Muscle of leg (tissue), 3 donors: ENCODE measurements at regions not wholly inside any gene's neighbourhood (a gene's known extent, or its start where the extent isn't known, plus 50 kb on each side); places are given as distances from the start of the nearest gene placed in this dataset.

Experiments
- DNase-seq: peaks from one replicate; pipeline ENCODE4 v3.0.0; 2013
- H3K27ac ChIP-seq: one replicate; pipeline ENCODE4 v1.5.1; 2013; ENCODE audit warnings: mild to moderate bottlenecking, low read length, control low read depth
- H3K27me3 ChIP-seq: one replicate; pipeline ENCODE4 v1.6.1; 2013; ENCODE audit warnings: low read length; ENCODE audit not compliant: control insufficient read depth, insufficient read depth
- H3K36me3 ChIP-seq: one replicate; pipeline ENCODE4 v1.6.1; 2013; ENCODE audit warnings: low read length; ENCODE audit not compliant: control insufficient read depth, insufficient read depth
- H3K4me1 ChIP-seq: one replicate; pipeline ENCODE4 v1.6.1; 2013; ENCODE audit warnings: low read length; ENCODE audit not compliant: control insufficient read depth, insufficient read depth
- H3K4me3 ChIP-seq: one replicate; pipeline ENCODE4 v1.5.1; 2013; ENCODE audit warnings: low read length, control low read depth
- H3K9me3 ChIP-seq: replicated peaks from 2 replicates; pipeline ENCODE4 v1.6.1; 2013; ENCODE audit warnings: low read depth, low read length; ENCODE audit not compliant: control insufficient read depth
- WGBS: methylation state at CpG from one replicate; pipeline ENCODE4 v1.1.5; 2013; ENCODE audit warnings: missing lambda C conversion rate; ENCODE audit not compliant: insufficient coverage; 5-methylcytosine and 5-hydroxymethylcytosine counted together

GRCh38 chr2:6017736-6018286 is 325.6 kb downstream of the SOX11 start:
- Histone ChIP-seq H3K4me3 (no peak overlapping the region), H3K27ac (no peak overlapping the region), H3K36me3 (no peaks in the 10 kb centered on the region), H3K4me1 (no peaks in the 10 kb centered on the region), H3K27me3 (no peaks in the 10 kb centered on the region), H3K9me3 (no peaks in the 10 kb centered on the region)
- peak; percentile 52 for DNase-seq
- WGBS: 31% methylated on average over 7 of the region's 8 CpGs

GRCh38 chr2:6024229-6024628 is 332.0 kb downstream of the SOX11 start:
- Histone ChIP-seq H3K4me1 (no peaks in the 10 kb centered on the region), H3K36me3 (no peaks in the 10 kb centered on the region), H3K27ac (no peak overlapping the region), H3K4me3 (no peak overlapping the region), H3K9me3 (no peaks in the 10 kb centered on the region), H3K27me3 (no peaks in the 10 kb centered on the region)
- no peak for DNase-seq
- WGBS: no CpG with 5 or more reads among the region's 2 CpGs

GRCh38 chr2:6024784-6025183 is 332.6 kb downstream of the SOX11 start:
- Histone ChIP-seq H3K27ac (no peak overlapping the region), H3K27me3 (no peaks in the 10 kb centered on the region), H3K4me3 (no peak overlapping the region), H3K9me3 (no peaks in the 10 kb centered on the region), H3K4me1 (no peaks in the 10 kb centered on the region), H3K36me3 (no peaks in the 10 kb centered on the region)
- no CpG with 5 or more reads among the region's 1 CpG for WGBS
- no peak for DNase-seq

GRCh38 chr2:6025391-6025790 is 333.2 kb downstream of the SOX11 start:
- no peak for DNase-seq
- no peaks in the 10 kb centered on the region for H3K36me3 ChIP-seq
- no peaks in the 10 kb centered on the region for H3K9me3 ChIP-seq
- no peak overlapping the region for H3K27ac ChIP-seq
- no peaks in the 10 kb centered on the region for H3K4me1 ChIP-seq
- H3K27me3 ChIP-seq: no peaks in the 10 kb centered on the region
- WGBS: no CpG with 5 or more reads among the region's 6 CpGs
- no peak overlapping the region for H3K4me3 ChIP-seq

GRCh38 chr2:6027066-6027465 is 334.9 kb downstream of the SOX11 start:
- Histone ChIP-seq H3K4me3 (no peak overlapping the region), H3K9me3 (no peaks in the 10 kb centered on the region), H3K27ac (no peak overlapping the region), H3K36me3 (no peaks in the 10 kb centered on the region), H3K4me1 (no peaks in the 10 kb centered on the region), H3K27me3 (no peaks in the 10 kb centered on the region)
- DNase-seq: no peak

GRCh38 chr2:6031200-6031867 is 339.1 kb downstream of the SOX11 start:
- Histone ChIP-seq H3K27me3 (no peaks in the 10 kb centered on the region), H3K4me1 (no peaks in the 10 kb centered on the region), H3K9me3 (no peaks in the 10 kb centered on the region), H3K27ac (no peak overlapping the region), H3K4me3 (no peak overlapping the region), H3K36me3 (no peaks in the 10 kb centered on the region)
- WGBS: 100% methylated on average over 1 of the region's 5 CpGs
- no peak for DNase-seq

GRCh38 chr2:6036211-6036610 is 344.0 kb downstream of the SOX11 start:
- no peaks in the 10 kb centered on the region for H3K9me3 ChIP-seq
- no peak for DNase-seq
- H3K4me1 ChIP-seq: no peaks in the 10 kb centered on the region
- H3K36me3 ChIP-seq: no peaks in the 10 kb centered on the region
- WGBS: 96% methylated on average over 3 of the region's 4 CpGs
- no peak overlapping the region for H3K4me3 ChIP-seq
- no peaks in the 10 kb centered on the region for H3K27me3 ChIP-seq
- no peak overlapping the region for H3K27ac ChIP-seq

GRCh38 chr2:6043238-6043637 is 351.1 kb downstream of the SOX11 start:
- H3K27ac ChIP-seq: no peak overlapping the region
- no peaks in the 10 kb centered on the region for H3K36me3 ChIP-seq
- H3K9me3 ChIP-seq: no peaks in the 10 kb centered on the region
- DNase-seq: no peak
- no peak overlapping the region for H3K4me3 ChIP-seq
- 84% methylated on average over 8 of the region's 9 CpGs for WGBS
- no peaks in the 10 kb centered on the region for H3K4me1 ChIP-seq
- H3K27me3 ChIP-seq: no peaks in the 10 kb centered on the region

- 46% methylated on average over 3 of the region's 8 CpGs for WGBS
- no peak overlapping the region for H3K4me3 ChIP-seq
- H3K9me3 ChIP-seq: no peaks in the 10 kb centered on the region
- H3K27me3 ChIP-seq: no peaks in the 10 kb centered on the region
- H3K4me1 ChIP-seq: peaks cover 2% of the 10 kb centered on the region
- no peaks in the 10 kb centered on the region for H3K36me3 ChIP-seq
- H3K27ac ChIP-seq: no peak overlapping the region
- no peak for DNase-seq
Measured at GRCh38 chr2:6052649-6053048, 360.5 kb downstream of the SOX11 start.

- Histone ChIP-seq H3K27ac (no peak overlapping the region), H3K9me3 (no peaks in the 10 kb centered on the region), H3K36me3 (no peaks in the 10 kb centered on the region), H3K4me1 (peaks cover 2% of the 10 kb centered on the region), H3K27me3 (no peaks in the 10 kb centered on the region), H3K4me3 (no peak overlapping the region)
- no peak for DNase-seq
- 70% methylated on average over 2 of the region's 5 CpGs for WGBS
Measured at GRCh38 chr2:6053743-6054142, 361.6 kb downstream of the SOX11 start.
